HG02759 (cell line): ENCODE measurements at regions not wholly inside any gene's neighbourhood (a gene's known extent, or its start where the extent isn't known, plus 50 kb on each side); places are given as distances from the start of the nearest gene placed in this dataset.

Source experiments
- ATAC-seq: cut with Tn5 transposase; IDR thresholded peaks from one replicate; pipeline ENCODE4 v1.9.1; 2021; ENCODE audit warnings: mild to moderate bottlenecking, moderate library complexity; ENCODE audit not compliant: unreplicated experiment

- ATAC-seq: peak; percentile 50
Measured at GRCh38 chr22:22098457-22099193, 116.0 kb upstream of the TOP3B start.

- ATAC-seq: no peak
Measured at GRCh38 chr22:22097727-22098228, 115.2 kb upstream of the TOP3B start.

GRCh38 chr22:22094921-22095320, 112.3 kb upstream of the TOP3B start:
- ATAC-seq: no peak

- no peak for ATAC-seq
Measured at GRCh38 chr22:22094514-22094913, 111.9 kb upstream of the TOP3B start.

GRCh38 chr22:22093743-22094142, 111.2 kb upstream of the TOP3B start:
- no peak for ATAC-seq

GRCh38 chr22:22092974-22093373, 110.4 kb upstream of the TOP3B start:
- no peak for ATAC-seq

- no peak for ATAC-seq
Measured at GRCh38 chr22:22092101-22092500, 109.5 kb upstream of the TOP3B start.

GRCh38 chr22:22091400-22091878, 108.9 kb upstream of the TOP3B start:
- ATAC-seq: no peak

GRCh38 chr22:22090650-22091399, 108.2 kb upstream of the TOP3B start:
- no peak for ATAC-seq

GRCh38 chr22:22089459-22090308, 107.1 kb upstream of the TOP3B start:
- ATAC-seq: no peak

- ATAC-seq: no peak
Measured at GRCh38 chr22:22088658-22089458, 106.3 kb upstream of the TOP3B start.

- ATAC-seq: no peak
Measured at GRCh38 chr22:22087854-22088657, 105.5 kb upstream of the TOP3B start.

GRCh38 chr22:22086501-22087158, 104.0 kb upstream of the TOP3B start:
- no peak for ATAC-seq

- no peak for ATAC-seq
Measured at GRCh38 chr22:22085702-22086500, 103.3 kb upstream of the TOP3B start.

- ATAC-seq: no peak
Measured at GRCh38 chr22:22084089-22084711, 101.6 kb upstream of the TOP3B start.

- no peak for ATAC-seq
Measured at GRCh38 chr22:22082960-22083359, 100.4 kb upstream of the TOP3B start.

GRCh38 chr22:22082229-22082835, 99.7 kb upstream of the TOP3B start:
- ATAC-seq: no peak
